ENCODE measurements at regions not wholly inside any gene's neighbourhood (a gene's known extent, or its start where the extent isn't known, plus 50 kb on each side); places are given as distances from the start of the nearest gene placed in this dataset.

GRCh38 chr6:115706324-115706723 lies 354.4 kb downstream of the FRK start:
- Mint-ChIP-seq H3K27ac (no peak overlapping the region), H3K4me3 (no peak overlapping the region), H3K4me1 (peaks cover 3% of the 10 kb centered on the region), H3K9me3 (peaks cover 17% of the 10 kb centered on the region), H3K36me3 (peaks cover 3% of the 10 kb centered on the region), H3K27me3 (ENCODE audit: low read depth) (no peaks in the 10 kb centered on the region)
- no peak for TF ChIP-seq CTCF (IDR thresholded peaks at IDR 0.05; ENCODE audit: unreplicated experiment)
- no peak for DNase-seq (ENCODE audit: low spot score in 2 of 2, unreplicated experiment in 2 of 2)

- Mint-ChIP-seq H3K4me3 (no peak overlapping the region), H3K27ac (no peak overlapping the region), H3K4me1 (peaks cover 3% of the 10 kb centered on the region), H3K36me3 (peaks cover 3% of the 10 kb centered on the region), H3K9me3 (peaks cover 22% of the 10 kb centered on the region), H3K27me3 (ENCODE audit: low read depth) (no peaks in the 10 kb centered on the region)
- no peak for TF ChIP-seq CTCF (IDR thresholded peaks at IDR 0.05; ENCODE audit: unreplicated experiment)
- DNase-seq (ENCODE audit: low spot score in 2 of 2, unreplicated experiment in 2 of 2), result no peak
These were observed 356.7 kb downstream of the FRK start for GRCh38 chr6:115704028-115704427.

GRCh38 chr6:115691433-115691832 lies 369.3 kb downstream of the FRK start:
- H3K4me1 Mint-ChIP-seq, result no peaks in the 10 kb centered on the region
- no peak for TF ChIP-seq CTCF (IDR thresholded peaks at IDR 0.05; ENCODE audit: unreplicated experiment)
- H3K27ac Mint-ChIP-seq, result no peak overlapping the region
- DNase-seq (ENCODE audit: low spot score in 2 of 2, unreplicated experiment in 2 of 2), result no peak
- H3K27me3 Mint-ChIP-seq (ENCODE audit: low read depth), result peaks cover 2% of the 10 kb centered on the region
- H3K4me3 Mint-ChIP-seq, result no peak overlapping the region
- H3K9me3 Mint-ChIP-seq, result peaks cover 10% of the 10 kb centered on the region
- H3K36me3 Mint-ChIP-seq, result no peaks in the 10 kb centered on the region

- TF ChIP-seq CTCF (IDR thresholded peaks at IDR 0.05; ENCODE audit: unreplicated experiment), result no peak
- Mint-ChIP-seq H3K36me3 (no peaks in the 10 kb centered on the region), H3K4me1 (no peaks in the 10 kb centered on the region), H3K27me3 (ENCODE audit: low read depth) (peaks cover 2% of the 10 kb centered on the region), H3K27ac (no peak overlapping the region), H3K4me3 (no peak overlapping the region), H3K9me3 (peaks cover 6% of the 10 kb centered on the region)
- DNase-seq (ENCODE audit: low spot score in 2 of 2, unreplicated experiment in 2 of 2), result no peak
These were observed 369.8 kb downstream of the FRK start for GRCh38 chr6:115690854-115691253.

- TF ChIP-seq CTCF (IDR thresholded peaks at IDR 0.05; ENCODE audit: unreplicated experiment), result no peak
- Mint-ChIP-seq H3K9me3 (no peaks in the 10 kb centered on the region), H3K27me3 (ENCODE audit: low read depth) (peaks cover 25% of the 10 kb centered on the region), H3K4me3 (no peak overlapping the region), H3K36me3 (no peaks in the 10 kb centered on the region), H3K27ac (no peak overlapping the region), H3K4me1 (peaks cover 8% of the 10 kb centered on the region)
- DNase-seq (ENCODE audit: low spot score in 2 of 2, unreplicated experiment in 2 of 2), result no peak
These were observed 378.5 kb downstream of the FRK start for GRCh38 chr6:115681978-115682775.

Data from mesothelial cell of epicardium (in vitro differentiated cells).